GM20431 (cell line): ENCODE measurements at regions not wholly inside any gene's neighbourhood (a gene's known extent, or its start where the extent isn't known, plus 50 kb on each side); places are given as distances from the start of the nearest gene placed in this dataset.
"Not testable (repeated sequence)": the region's sequence is repeated elsewhere in the genome, so short reads cannot be mapped to it uniquely, and the experiment has no call there.

ENCODE experiments used
- in situ Hi-C: fragments of 300-500 bp; cut with MseI, MboI; formaldehyde crosslinking; loops from one replicate; pipeline ENCODE4 v1.15.0; 2020; ENCODE audit warnings: low sequenced_read_pairs; ENCODE audit not compliant: unreplicated experiment

DNA sequence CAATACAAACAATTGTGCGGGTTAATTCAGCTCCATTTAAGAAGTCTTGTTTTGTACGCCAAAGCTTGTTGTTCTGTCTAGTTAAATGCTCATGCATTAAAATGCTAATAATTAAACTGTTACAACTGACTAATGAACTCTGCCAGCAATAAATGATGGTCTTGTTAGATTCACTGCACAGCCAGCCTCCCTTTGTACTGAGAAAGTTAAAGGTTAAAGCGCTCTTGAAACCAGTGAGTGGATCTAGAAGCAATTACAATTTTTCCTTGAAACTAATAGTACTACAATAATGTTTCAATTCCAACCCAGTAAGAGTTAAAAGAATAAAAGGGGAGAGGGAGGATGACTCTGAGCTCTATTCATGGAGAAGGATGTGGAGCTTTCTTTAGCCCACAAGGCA is 233.0 kb downstream of the EMX2 start:
- in situ Hi-C loops: no loop called here

DNA sequence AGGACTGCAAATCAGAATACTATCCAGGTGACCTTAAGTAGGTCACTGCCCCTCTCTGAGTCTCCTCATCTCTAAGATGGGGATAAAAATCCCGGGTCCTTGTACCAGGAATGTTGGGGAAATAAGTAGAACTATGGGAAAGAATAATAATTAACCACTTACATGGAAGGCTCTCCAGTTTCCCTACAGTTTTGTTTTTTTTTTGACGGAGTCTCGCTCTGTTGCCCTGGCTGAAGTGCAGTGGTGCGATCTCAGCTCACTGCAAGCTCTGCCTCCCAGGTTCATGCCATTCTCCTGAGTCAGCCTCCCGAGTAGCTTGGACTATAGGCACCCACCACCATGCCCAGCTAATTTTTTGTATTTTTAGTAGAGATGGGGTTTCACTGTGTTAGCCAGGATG is 234.7 kb downstream of the EMX2 start:
- in situ Hi-C loops: not testable (repeated sequence)

DNA sequence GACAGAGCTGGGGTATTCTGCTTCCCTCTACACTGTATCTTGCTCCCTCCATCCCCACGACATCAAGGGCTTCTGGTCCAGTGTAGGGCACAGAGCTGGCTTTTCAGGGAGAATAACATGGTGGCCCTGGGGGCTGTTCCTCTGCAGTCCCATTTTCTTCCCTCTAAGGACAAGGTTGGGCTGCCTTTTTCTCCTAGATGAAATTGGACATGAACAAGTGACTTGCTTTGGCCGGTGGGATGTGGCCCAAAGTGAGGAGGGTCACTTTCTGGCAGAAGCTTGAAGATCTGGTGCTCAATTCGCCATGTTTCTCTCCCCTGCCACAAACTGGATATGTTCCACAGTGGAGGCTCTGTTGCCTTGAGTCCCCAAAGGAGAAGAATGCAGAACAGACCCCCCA is 235.7 kb downstream of the EMX2 start:
- in situ Hi-C loops: no loop called here

DNA sequence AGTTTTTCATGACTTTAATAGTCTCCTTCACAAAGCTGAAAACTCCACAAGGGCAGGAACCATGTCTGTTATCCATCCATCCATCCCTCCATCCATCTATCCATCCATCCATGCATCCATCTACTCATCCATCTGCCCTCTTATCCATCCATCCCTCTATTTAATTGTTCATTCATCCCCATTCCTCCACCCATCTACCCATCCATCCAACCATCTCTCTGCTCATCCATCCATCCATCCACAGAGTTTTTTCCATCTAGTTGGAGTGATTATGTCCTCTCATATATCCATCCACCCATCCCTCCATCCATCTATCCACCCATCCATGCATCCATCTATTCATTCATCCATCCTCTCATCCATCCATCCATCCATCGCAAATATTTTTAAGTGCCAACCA is 237.9 kb downstream of the EMX2 start:
- in situ Hi-C loops: no loop called here

DNA sequence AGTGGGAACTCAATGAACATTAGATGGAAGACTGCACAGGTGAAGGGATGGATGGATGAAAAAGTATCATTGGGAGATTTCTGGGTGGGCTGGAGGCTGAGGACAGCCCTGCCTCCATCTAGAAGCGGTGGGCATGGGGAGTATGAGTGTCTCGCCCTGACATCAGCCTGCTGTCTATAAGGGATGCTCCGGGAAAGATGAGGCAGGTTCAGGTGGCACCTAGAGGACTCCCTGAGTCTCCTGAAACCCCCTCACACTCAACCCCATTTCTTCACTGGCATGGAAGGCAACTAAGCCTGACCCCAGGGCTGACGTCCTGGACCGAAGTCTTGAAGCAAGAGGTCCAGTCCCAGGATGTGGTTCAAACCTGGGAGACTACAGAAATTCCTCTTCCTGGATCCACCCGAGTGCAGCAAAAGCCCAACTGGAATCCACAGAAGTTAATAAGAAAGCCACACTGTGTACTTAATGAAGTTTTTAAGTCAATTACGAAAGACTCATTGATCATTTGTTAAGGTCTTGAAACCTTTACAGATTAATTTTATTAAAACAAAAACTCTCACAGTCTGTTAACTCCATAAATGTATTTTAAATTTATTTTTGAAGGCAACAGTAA is 238.8 kb downstream of the EMX2 start:
- in situ Hi-C loops: no loop called here

DNA sequence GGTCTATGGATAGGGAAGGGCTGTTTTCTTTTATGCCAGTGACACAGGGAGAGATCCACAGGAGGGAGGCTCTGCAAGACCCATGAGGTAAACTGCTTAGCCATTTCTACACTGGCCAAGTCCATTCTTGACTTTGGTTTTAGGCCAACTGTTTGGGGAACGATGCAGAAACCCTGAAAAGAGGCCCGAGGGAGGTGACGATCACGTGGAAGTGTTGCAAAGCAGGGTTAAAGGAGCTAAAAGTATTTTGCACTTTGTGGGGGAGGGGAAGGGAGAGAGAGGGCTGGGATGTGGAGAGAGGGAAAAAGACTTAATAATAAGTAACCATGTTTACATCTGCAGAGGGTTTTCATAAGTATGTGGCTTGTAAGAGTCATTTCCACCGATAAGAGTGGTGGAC is 239.7 kb downstream of the EMX2 start:
- in situ Hi-C loops: no loop called here

DNA sequence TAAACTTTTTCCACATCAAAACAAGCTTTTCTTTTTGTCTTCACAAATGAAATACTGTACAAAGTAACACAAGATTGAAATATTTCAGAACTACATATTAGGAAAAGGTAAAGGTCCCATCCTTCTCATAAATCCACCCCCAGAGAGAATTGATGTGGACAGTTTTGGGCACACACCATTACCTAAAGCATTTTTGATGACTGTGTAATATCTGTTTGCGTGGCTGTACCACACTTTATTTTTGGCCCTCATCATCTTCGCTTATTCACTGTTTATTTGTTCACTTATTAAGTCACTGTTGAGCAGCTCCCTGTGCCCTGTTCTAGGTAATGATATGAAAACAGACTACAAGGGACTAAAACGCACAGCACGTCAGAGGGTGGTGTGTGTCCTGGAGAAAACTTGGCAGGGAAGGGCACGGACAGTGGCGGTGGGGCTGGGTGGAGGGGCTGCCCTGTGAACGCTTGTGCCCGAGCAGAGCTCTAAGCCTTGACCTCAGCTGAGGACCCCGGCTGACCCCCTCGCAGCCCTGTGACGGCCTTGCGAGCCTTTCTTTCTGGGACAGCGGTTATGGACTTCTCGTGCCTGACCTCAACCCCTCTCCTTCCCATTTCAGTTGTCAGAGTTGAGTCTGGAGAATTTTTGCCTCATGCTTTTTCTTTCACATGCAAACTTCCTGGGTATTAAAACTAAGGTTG is 241.3 kb downstream of the EMX2 start:
- in situ Hi-C loops: no loop called here

DNA sequence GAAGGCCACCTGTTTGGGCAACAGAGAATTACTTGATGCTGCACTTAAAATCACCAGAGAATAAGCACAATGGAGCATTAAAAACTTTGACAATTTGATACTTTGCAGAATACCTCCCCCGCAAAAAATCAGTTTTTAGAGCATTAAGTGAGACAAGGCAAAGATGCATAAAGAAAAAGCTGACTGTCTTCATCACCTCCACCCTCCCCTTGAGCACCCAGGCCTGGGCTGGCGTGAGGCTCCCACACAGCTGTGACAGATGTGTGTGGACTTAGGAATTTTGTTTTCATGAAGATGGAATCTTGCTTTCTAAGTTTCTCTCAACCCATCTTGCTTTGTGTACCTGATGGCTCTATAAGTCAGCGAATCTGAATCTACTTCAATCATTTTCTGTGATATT is 242.2 kb downstream of the EMX2 start:
- in situ Hi-C loops: no loop called here

DNA sequence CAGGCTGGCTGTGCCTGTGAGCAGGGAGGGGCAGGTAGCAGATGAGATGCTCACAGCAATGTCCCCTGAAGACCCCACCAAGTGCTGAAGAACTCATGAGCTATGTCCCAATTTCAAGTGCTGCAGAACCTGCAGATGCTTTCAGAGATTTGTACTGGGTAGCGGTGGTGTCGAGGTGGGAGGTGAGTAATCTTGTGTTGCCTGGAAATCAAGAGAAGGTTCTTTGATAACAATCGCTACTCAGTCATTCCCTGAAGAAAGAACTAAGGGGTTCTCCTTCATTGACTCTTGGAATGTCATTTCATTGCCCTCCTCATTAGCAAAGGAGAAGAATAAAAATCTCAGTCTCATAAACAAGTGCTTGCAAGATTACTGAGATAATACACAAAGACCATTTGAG is 246.4 kb downstream of the EMX2 start:
- in situ Hi-C loops: no loop called here

DNA sequence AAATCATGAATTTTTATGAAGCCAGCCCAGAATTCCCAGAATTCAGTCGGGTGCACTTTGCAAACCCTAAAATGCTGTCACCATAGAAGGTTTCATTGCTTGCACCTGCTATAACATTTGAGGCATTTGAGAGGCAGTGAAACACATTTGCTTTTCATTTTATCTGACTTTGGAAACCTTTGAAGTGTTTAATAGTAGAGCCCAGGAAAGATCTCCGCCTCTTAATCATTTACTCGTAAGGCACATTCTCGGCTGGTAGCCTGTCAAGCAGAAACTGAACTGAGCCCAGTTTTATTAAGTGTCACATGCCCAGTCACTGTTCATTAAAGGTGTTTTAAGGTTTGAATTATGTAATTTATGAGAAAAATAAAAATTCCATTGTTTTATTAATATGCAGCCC is 247.6 kb downstream of the EMX2 start:
- in situ Hi-C loops: no loop called here

DNA sequence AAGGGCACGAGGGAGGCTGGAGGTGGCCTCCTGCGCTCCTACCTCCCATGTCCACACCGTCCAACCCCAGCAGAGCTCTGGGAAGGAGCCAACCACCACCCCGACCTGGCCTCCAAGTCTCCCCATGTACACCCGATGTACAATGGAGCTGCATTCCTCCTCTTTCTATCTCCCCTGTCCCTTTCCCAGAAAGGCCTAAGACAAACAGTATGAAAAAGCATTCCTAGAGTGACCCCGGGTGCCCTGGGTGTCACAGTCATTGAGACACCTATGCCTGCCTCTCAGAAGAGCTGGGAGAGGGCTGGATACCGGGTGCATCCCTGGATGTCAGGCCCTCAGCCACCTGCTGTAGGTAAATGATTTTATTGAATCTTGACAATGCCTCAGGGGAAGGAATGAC is 248.1 kb downstream of the EMX2 start:
- in situ Hi-C loops: no loop called here

DNA sequence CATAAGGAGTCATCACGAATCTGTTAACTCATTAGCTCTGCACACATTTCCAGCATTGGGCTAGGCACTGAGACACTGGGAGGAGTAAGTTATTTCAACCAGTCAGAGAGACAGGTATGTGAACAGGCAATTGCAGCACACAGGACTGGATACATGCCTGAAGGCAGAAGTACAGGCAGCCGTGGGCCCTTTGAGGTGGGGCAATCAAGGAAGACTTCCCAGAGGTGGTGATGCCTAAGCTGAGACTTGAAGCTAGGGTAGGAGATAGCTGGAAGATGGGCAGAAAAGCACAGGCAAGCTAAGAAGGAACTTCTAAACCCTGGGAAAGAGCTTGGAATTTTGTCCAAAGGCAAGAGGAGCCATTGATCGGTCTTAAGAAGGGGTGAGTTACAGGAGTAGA is 249.7 kb downstream of the EMX2 start:
- in situ Hi-C loops: no loop called here

DNA sequence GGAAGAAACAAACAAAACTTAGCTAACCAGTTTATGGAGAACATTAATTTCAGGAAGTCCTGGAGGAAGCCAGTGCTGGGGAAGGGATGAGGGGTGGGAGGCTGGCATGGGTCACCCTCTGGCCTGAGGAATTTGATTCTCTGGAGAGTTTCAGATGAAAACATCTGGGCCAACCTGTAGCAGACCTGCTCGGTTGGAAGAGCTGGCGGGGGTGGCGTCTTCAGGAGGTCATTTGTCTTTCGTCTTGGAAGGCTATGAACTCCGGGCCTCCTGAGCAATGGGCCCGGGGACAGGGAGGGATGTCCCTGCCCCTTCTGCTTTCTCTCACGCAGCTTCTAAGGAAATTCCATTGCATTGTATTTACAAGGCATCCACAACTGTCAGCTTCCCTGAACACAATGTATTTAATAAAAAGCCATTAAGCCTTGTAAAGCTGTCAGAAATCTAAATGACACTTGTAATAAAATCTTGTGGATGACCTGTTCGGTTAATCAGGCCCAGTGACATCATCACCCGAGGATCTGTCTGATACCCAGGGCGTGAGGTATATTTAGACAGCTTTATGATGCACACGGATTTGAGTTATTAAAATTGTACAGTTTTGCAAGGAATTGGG is 250.5 kb downstream of the RAB11FIP2 start:
- in situ Hi-C loops: no loop called here

DNA sequence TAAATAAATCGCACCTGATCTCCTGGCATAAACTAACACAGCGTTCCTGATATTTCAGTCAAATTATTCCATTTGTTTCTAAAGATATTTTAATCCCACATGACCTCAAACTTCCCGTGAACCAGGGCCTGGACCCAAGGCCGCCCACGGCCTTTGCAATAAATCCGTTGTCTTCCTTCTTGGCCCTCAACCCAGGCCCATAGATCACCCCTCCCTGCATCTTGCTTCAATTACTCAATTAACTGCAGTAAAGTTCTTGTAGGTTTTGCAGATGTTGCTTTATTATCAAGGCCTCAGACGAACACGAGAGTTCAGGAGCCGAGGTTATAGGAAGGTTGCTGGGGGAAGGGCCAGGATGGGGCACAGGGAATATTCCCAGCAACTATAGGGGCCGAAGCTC is 249.4 kb downstream of the RAB11FIP2 start:
- in situ Hi-C loops: no loop called here

DNA sequence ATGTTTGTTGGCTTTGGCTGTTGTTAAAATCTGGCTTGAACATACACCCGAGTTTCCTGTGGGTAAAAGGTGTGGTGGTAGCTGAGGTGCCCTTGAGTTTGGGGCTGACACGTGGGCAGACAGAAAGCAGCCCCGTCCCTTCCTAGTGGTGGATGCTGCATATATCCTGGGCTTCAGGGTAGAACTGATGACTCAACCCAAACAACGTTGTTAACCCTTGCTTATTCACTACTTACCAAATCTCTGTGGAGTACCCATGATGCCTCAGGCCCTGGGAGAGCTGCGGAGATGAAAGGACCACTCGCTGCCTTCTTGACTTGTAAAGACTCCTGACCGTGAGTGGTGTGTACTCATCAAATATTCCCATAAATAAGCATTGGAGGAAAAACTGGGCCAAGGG is 245.1 kb downstream of the RAB11FIP2 start:
- in situ Hi-C loops: no loop called here

DNA sequence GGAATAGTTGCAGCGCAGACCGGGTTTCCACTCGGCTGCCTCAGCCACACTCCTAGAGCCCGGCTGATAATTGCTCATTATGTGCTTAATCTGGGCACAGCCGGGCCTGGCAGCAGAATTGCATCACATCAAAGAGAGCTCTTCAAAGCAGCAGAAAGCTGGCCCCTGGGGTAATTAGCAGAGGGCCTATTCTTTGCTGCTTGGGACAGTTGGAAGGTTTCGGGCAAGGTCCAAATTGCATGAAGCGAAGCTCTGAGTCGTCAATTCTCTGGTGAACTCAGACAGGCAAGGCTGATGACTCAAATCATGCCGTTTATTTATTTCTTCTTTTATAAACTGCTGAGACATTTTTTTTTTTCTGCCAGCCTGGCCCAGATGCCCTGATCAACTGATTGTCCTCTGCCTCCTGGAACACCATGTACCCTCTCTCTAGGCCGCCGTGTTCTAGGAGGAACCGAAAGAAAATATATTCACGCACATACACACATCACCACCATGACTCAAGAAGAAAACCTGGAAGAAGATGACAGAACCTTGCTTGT is 242.2 kb downstream of the RAB11FIP2 start:
- in situ Hi-C loops: no loop called here

DNA sequence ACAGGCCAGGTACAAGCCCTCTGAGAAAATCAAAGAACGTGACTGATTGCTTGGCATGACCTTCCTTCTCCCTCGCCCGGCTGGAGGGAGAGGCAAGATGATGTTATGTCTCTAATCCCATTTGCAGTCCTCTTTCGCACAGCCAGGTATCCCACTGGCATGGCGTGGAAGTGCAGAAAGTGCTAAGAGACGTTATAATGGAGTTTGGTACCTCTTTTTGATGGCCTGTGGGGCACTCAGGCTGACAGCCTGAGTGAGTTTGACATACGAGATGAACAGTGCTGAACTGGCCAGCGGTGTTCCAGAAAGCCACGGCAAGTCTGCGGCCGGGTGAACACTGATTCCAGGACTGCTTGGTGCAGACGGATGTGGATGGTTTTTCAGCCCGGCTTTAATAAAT is 241.6 kb downstream of the RAB11FIP2 start:
- in situ Hi-C loops: no loop called here

DNA sequence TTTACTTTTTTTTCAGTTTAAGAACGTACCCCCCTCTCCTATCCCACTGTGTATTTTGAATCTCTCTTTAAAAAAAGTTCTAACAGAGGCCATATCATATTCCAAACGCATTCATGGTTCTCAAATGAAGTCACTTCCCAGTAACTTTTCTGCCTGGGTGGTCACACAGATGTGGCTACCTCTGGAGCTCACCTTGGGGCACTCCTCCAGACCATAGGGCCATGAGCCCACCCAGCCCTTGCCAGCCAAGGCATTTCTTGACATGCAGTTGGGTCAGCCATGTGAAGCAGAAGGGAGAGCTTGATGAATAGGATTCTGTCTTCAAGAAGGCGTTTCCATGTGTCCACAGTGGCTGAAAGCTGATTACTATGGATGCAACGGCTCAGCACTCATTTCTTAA is 239.3 kb downstream of the RAB11FIP2 start:
- in situ Hi-C loops: no loop called here

DNA sequence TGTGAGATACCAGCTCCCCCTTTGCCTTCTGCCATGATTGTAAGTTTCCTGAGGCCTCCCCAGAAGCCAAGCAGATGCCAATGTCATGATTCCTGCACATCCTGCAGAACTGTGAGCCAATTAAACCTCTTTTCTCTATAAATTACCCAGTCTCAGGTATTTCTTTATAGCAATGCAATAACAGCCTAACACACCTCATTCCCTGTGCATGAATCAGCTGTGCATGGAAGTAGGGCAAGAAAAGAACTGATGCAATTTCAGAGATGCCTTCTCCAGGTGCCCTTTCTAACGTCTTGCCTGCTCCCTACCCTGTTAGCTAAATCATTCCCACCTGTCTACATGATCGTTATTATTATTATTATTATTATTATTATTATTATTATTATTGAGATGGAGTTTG is 230.9 kb downstream of the RAB11FIP2 start:
- in situ Hi-C loops: not testable (repeated sequence)

DNA sequence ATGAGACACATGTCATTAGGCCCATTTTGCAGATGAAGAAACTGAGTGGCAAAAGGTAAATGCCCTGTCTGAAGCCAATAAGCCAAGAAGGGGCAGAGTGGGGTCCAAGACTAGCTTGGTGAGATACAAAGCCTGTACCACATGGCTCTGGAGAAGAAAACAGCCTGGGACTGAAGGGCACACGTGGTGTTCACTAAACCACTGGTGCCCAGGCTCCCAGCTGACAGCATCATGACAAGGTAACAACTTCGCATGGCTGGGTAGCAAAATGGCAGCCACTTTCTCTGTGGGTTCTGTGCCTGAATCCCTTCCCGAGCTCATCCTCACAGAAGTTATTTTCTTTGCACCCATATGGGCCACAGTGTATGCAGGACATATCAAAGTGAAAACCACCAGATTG is 229.6 kb downstream of the RAB11FIP2 start:
- in situ Hi-C loops: no loop called here

DNA sequence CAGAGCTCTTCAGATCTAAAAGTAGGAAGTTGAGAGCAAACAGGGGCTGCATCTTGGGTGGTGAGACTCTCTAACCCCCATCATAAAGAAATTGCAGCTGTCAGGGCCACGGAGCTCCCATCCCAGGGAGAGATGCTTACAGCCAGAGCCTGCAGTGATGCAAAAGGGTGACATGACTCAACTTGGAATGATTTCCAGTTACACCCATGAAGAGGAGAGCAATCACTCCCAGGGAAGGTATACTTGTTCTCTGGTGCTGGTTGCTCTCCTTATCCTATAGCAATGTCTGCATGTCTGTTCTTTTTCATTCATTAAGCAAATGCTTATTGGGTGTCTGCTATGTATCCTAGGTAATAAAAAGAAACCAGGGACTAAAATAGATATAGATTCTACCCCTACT is 228.0 kb downstream of the RAB11FIP2 start:
- in situ Hi-C loops: no loop called here

DNA sequence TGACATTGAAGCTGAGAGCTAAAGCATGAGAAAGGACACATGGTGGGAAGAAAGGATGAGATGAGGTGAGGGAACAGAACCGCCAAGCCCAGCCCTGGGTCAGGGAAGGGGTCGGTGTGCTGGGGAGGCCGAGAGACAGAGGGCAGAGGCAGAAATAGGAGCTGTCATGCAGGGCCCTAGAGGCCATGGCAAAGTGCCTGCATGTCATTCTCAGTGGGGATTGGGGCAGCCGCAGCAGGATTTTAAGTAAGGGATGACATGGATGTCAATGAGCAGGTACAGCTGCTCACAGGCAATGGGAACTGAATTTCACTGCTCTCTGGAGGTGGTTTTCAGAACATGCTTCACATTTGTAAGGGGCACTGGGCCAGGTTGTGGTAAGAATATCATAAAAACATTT is 227.4 kb downstream of the RAB11FIP2 start:
- in situ Hi-C loops: no loop called here
